ENCODE measurements at regions not wholly inside any gene's neighbourhood (a gene's known extent, or its start where the extent isn't known, plus 50 kb on each side); places are given as distances from the start of the nearest gene placed in this dataset.

- TF ChIP-seq, protein P1, sequence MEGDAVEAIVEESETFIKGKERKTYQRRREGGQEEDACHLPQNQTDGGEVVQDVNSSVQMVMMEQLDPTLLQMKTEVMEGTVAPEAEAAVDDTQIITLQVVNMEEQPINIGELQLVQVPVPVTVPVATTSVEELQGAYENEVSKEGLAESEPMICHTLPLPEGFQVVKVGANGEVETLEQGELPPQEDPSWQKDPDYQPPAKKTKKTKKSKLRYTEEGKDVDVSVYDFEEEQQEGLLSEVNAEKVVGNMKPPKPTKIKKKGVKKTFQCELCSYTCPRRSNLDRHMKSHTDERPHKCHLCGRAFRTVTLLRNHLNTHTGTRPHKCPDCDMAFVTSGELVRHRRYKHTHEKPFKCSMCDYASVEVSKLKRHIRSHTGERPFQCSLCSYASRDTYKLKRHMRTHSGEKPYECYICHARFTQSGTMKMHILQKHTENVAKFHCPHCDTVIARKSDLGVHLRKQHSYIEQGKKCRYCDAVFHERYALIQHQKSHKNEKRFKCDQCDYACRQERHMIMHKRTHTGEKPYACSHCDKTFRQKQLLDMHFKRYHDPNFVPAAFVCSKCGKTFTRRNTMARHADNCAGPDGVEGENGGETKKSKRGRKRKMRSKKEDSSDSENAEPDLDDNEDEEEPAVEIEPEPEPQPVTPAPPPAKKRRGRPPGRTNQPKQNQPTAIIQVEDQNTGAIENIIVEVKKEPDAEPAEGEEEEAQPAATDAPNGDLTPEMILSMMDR (IDR thresholded peaks at IDR 0.05): no peak
- TF ChIP-seq ZNF416 (CRISPR knock-in tag; IDR thresholded peaks at IDR 0.05): no peak
- no peak for TF ChIP-seq ZBTB43 (CRISPR knock-in tag; IDR thresholded peaks at IDR 0.05)
Observed at GRCh38 chr4:71217688-71218087, 121.1 kb upstream of the SLC4A4 start.
